HEK293 (cell line): ENCODE measurements at regions not wholly inside any gene's neighbourhood (a gene's known extent, or its start where the extent isn't known, plus 50 kb on each side); places are given as distances from the start of the nearest gene placed in this dataset.

Experiments used
- CTCF ChIA-PET: fragments of 350-600 bp; formaldehyde crosslinking; extraction: SDS; loops from one replicate; lab custom pipeline; 2021; ENCODE audit warnings: antibody characterized with exemption; lab: Yijun Ruan, JAX
- POLR2A ChIA-PET: fragments of 300-600 bp; formaldehyde crosslinking; extraction: SDS; loops from one replicate; lab custom pipeline; 2020; ENCODE audit warnings: antibody characterized with exemption, inconsistent platforms; lab: Yijun Ruan, JAX
- H3K27ac ChIP-seq: fragments of 200-500 bp; sonication (Bioruptor generic); 2 replicates; pipeline ENCODE4 v1.5.1; 2014; ENCODE audit warnings: low read depth, low read length, control low read depth, inconsistent platforms; ENCODE audit errors: extremely low read depth
- H3K36me3 ChIP-seq, 2 experiments: fragments of 200-500 bp in 1 of 2; sonication (Bioruptor generic) in 1 of 2; 1 replicate in 1 of 2; 2 replicates in 1 of 2; pipeline ENCODE4 v1.5.1; 2014 to 2017; ENCODE audit warnings: inconsistent platforms in 2 of 2, low read length in 2 of 2; ENCODE audit not compliant: control insufficient read depth in 2 of 2, insufficient read depth in 1 of 2
- H3K4me1 ChIP-seq: fragments of 200-500 bp; sonication (Bioruptor generic); 2 replicates; pipeline ENCODE4 v1.5.1; 2014; ENCODE audit warnings: mild to moderate bottlenecking, low read length, inconsistent platforms; ENCODE audit not compliant: control insufficient read depth, insufficient read depth
- H3K4me3 ChIP-seq: 2 replicates; pipeline ENCODE4 v1.5.1; 2011; ENCODE audit warnings: low read depth, mild to moderate bottlenecking, control low read depth, low read length, moderate library complexity
- H3K9me3 ChIP-seq: fragments of 200-500 bp; sonication (Bioruptor generic); 2 replicates; pipeline ENCODE4 v1.5.1; 2014; ENCODE audit warnings: low read depth, low read length, inconsistent platforms; ENCODE audit not compliant: control insufficient read depth, insufficient read depth
- MZF1 ChIP-seq: fragments of 450-650 bp; formaldehyde crosslinking; IDR thresholded peaks from 2 replicates; pipeline ENCODE4 v1.5.1; 2017; ENCODE audit warnings: missing biosample characterization, missing genetic modification characterization, borderline replicate concordance
- ZBTB7A ChIP-seq: fragments of 450-650 bp; formaldehyde crosslinking; IDR thresholded peaks from 2 replicates; pipeline ENCODE4 v1.5.1; 2016; ENCODE audit warnings: low read depth, missing biosample characterization, missing genetic modification characterization
- ZEB2 ChIP-seq: fragments of 450-650 bp; formaldehyde crosslinking; IDR thresholded peaks from 2 replicates; pipeline ENCODE4 v1.5.1; 2016; ENCODE audit warnings: missing biosample characterization, missing genetic modification characterization
- ZFP41 ChIP-seq: fragments of 450-650 bp; formaldehyde crosslinking; IDR thresholded peaks from 2 replicates; pipeline ENCODE4 v1.5.1; 2016; ENCODE audit warnings: missing biosample characterization, missing genetic modification characterization, borderline replicate concordance
- ZNF391 ChIP-seq: fragments of 450-650 bp; formaldehyde crosslinking; IDR thresholded peaks from 2 replicates; pipeline ENCODE4 v1.5.1; 2016; ENCODE audit warnings: low read depth, missing biosample characterization, missing genetic modification characterization, borderline replicate concordance
- ZNF423 ChIP-seq: fragments of 450-650 bp; formaldehyde crosslinking; IDR thresholded peaks from 2 replicates; pipeline ENCODE4 v1.5.1; 2016; ENCODE audit warnings: missing biosample characterization, missing genetic modification characterization
- ZNF473 ChIP-seq: fragments of 450-650 bp; formaldehyde crosslinking; IDR thresholded peaks from 2 replicates; pipeline ENCODE4 v1.5.1; 2017; ENCODE audit warnings: missing biosample characterization, missing genetic modification characterization
- ZNF501 ChIP-seq: fragments of 450-650 bp; formaldehyde crosslinking; IDR thresholded peaks from 2 replicates; pipeline ENCODE4 v1.5.1; 2016; ENCODE audit warnings: missing biosample characterization, missing genetic modification characterization
- ZNF544 ChIP-seq: fragments of 450-650 bp; formaldehyde crosslinking; IDR thresholded peaks from 2 replicates; pipeline ENCODE4 v1.5.0; 2017; ENCODE audit warnings: missing biosample characterization, missing genetic modification characterization
- ZNF626 ChIP-seq: fragments of 450-650 bp; sonication (Bioruptor Pico); formaldehyde crosslinking; IDR thresholded peaks from 2 replicates; pipeline ENCODE4 v1.5.1; 2018; ENCODE audit warnings: missing biosample characterization, missing genetic modification characterization, inconsistent platforms
- ZSCAN23 ChIP-seq: fragments of 450-650 bp; formaldehyde crosslinking; IDR thresholded peaks from 2 replicates; pipeline ENCODE4 v1.5.1; 2016; ENCODE audit warnings: missing biosample characterization, missing genetic modification characterization
- TF ChIP-seq, protein P1 (sequence below): fragments of 450-650 bp; formaldehyde crosslinking; IDR thresholded peaks from 2 replicates; pipeline ENCODE4 v1.5.1; 2016; ENCODE audit warnings: missing biosample characterization, missing genetic modification characterization
- TF ChIP-seq, protein P2 (sequence below): fragments of 450-650 bp; formaldehyde crosslinking; IDR thresholded peaks from 2 replicates; pipeline ENCODE4 v1.5.1; 2016; ENCODE audit warnings: missing biosample characterization, missing genetic modification characterization
- TF ChIP-seq, protein P3 (sequence below): fragments of 450-650 bp; formaldehyde crosslinking; IDR thresholded peaks from 2 replicates; pipeline ENCODE4 v1.5.1; 2016; ENCODE audit warnings: missing biosample characterization, missing genetic modification characterization
- TF ChIP-seq, protein P4 (sequence below): fragments of 450-650 bp; formaldehyde crosslinking; IDR thresholded peaks from 2 replicates; pipeline ENCODE4 v1.5.1; 2016; ENCODE audit warnings: missing biosample characterization, missing genetic modification characterization
- TF ChIP-seq, protein P5 (sequence below): fragments of 450-650 bp; formaldehyde crosslinking; IDR thresholded peaks from 2 replicates; pipeline ENCODE4 v1.5.1; 2016; ENCODE audit warnings: missing biosample characterization, missing genetic modification characterization
- TF ChIP-seq, protein P6 (sequence below): fragments of 450-650 bp; formaldehyde crosslinking; IDR thresholded peaks from 2 replicates; pipeline ENCODE4 v1.5.1; 2016; ENCODE audit warnings: missing biosample characterization, missing genetic modification characterization, borderline replicate concordance
- TF ChIP-seq, protein P7 (sequence below): fragments of 450-650 bp; formaldehyde crosslinking; IDR thresholded peaks from 2 replicates; pipeline ENCODE4 v1.5.1; 2016; ENCODE audit warnings: missing biosample characterization, missing genetic modification characterization, borderline replicate concordance

DNA sequence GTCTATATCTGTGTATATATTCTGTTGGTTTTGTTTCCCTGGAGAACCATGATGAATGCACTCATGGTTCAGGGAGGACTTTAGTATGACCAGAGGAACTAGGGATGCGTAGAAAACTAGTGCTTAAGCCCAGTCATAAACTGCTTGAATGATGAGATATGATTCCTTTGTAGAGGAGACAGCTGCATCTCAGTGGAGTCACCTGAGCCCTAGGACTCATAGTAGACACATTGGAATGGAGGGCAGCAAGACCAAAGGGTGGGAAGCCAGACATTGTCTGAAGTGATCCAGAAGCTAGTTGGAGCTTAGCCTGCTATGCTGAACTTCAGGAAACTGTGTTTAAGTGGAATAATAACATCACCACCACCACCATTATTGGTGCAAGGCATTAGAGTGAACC lies 89.5 kb upstream of the SPATA13 start:
- Histone ChIP-seq H3K27ac (no peak overlapping the region), H3K36me3 (no peaks in the 10 kb centered on the region), H3K4me1 (no peaks in the 10 kb centered on the region), H3K4me3 (no peak overlapping the region), H3K9me3 (no peaks in the 10 kb centered on the region)
- POLR2A ChIA-PET, result no interaction called here
- TF ChIP-seq ZSCAN23 (tag by site-specific recombination) (no peak), MZF1 (no peak), ZFP41 (tag by site-specific recombination) (no peak), ZNF626 (tag by site-specific recombination) (no peak), ZNF473 (tag by site-specific recombination) (no peak), ZEB2 (no peak), ZNF391 (tag by site-specific recombination) (no peak)
- TF ChIP-seq, protein P1, sequence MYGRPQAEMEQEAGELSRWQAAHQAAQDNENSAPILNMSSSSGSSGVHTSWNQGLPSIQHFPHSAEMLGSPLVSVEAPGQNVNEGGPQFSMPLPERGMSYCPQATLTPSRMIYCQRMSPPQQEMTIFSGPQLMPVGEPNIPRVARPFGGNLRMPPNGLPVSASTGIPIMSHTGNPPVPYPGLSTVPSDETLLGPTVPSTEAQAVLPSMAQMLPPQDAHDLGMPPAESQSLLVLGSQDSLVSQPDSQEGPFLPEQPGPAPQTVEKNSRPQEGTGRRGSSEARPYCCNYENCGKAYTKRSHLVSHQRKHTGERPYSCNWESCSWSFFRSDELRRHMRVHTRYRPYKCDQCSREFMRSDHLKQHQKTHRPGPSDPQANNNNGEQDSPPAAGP (tag by site-specific recombination), result no peak
- TF ChIP-seq, protein P2, sequence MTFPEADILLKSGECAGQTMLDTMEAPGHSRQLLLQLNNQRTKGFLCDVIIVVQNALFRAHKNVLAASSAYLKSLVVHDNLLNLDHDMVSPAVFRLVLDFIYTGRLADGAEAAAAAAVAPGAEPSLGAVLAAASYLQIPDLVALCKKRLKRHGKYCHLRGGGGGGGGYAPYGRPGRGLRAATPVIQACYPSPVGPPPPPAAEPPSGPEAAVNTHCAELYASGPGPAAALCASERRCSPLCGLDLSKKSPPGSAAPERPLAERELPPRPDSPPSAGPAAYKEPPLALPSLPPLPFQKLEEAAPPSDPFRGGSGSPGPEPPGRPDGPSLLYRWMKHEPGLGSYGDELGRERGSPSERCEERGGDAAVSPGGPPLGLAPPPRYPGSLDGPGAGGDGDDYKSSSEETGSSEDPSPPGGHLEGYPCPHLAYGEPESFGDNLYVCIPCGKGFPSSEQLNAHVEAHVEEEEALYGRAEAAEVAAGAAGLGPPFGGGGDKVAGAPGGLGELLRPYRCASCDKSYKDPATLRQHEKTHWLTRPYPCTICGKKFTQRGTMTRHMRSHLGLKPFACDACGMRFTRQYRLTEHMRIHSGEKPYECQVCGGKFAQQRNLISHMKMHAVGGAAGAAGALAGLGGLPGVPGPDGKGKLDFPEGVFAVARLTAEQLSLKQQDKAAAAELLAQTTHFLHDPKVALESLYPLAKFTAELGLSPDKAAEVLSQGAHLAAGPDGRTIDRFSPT (tag by site-specific recombination), result no peak
- TF ChIP-seq, protein P3, sequence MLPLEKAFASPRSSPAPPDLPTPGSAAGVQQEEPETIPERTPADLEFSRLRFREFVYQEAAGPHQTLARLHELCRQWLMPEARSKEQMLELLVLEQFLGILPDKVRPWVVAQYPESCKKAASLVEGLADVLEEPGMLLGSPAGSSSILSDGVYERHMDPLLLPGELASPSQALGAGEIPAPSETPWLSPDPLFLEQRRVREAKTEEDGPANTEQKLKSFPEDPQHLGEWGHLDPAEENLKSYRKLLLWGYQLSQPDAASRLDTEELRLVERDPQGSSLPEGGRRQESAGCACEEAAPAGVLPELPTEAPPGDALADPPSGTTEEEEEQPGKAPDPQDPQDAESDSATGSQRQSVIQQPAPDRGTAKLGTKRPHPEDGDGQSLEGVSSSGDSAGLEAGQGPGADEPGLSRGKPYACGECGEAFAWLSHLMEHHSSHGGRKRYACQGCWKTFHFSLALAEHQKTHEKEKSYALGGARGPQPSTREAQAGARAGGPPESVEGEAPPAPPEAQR (tag by site-specific recombination), result no peak
- TF ChIP-seq, protein P4, sequence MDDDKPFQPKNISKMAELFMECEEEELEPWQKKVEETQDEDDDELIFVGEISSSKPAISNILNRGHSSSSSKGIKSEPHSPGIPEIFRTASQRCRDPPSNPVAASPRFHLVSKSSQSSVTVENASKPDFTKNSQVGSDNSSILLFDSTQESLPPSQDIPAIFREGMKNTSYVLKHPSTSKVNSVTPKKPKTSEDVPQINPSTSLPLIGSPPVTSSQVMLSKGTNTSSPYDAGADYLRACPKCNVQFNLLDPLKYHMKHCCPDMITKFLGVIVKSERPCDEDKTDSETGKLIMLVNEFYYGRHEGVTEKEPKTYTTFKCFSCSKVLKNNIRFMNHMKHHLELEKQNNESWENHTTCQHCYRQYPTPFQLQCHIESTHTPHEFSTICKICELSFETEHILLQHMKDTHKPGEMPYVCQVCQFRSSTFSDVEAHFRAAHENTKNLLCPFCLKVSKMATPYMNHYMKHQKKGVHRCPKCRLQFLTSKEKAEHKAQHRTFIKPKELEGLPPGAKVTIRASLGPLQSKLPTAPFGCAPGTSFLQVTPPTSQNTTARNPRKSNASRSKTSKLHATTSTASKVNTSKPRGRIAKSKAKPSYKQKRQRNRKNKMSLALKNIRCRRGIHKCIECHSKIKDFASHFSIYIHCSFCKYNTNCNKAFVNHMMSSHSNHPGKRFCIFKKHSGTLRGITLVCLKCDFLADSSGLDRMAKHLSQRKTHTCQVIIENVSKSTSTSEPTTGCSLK (tag by site-specific recombination), result no peak
- TF ChIP-seq, protein P5, sequence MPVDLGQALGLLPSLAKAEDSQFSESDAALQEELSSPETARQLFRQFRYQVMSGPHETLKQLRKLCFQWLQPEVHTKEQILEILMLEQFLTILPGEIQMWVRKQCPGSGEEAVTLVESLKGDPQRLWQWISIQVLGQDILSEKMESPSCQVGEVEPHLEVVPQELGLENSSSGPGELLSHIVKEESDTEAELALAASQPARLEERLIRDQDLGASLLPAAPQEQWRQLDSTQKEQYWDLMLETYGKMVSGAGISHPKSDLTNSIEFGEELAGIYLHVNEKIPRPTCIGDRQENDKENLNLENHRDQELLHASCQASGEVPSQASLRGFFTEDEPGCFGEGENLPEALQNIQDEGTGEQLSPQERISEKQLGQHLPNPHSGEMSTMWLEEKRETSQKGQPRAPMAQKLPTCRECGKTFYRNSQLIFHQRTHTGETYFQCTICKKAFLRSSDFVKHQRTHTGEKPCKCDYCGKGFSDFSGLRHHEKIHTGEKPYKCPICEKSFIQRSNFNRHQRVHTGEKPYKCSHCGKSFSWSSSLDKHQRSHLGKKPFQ, result no peak
- CTCF ChIA-PET, result interaction anchor here (0.6 kb wide), 2 partner anchors 33 to 655 kb away, joined by 4 read pairs; no protein-coding TSS in a partner anchor

DNA sequence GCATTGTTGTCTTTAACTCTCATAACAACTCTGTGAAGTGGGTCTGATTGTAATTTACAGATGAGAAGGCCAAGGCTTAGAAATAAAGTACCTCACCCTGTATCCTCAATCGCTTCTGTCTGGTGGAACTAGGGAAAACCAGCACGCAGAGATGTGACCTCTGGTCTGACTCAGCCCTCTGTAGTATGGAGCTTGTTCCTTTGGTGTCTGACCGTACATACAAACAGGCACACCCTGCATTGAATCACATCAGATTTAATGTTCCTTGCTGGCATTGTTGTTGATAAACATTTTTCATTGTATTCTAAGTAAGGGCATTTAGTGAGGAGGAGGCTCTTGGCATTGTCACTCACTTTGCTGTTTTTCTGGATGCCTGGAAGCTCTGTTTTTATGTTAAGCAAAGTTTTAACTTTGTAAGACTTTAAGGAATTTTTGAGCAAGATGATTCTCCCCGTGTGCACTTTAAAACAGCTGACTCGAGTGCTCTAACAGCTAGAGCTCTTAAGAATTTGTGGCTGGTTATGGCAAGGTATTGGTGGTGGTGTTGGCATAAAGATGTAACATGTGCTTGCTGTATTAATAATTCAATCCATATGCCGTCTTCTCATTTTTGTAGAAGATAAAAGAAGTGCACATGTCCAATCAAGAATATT lies 89.0 kb upstream of the SPATA13 start:
- CTCF ChIA-PET, result interaction anchor here (0.6 to 0.7 kb wide), 2 partner anchors 17 to 34 kb away, joined by 3 to 4 read pairs; no protein-coding TSS in a partner anchor
- H3K4me1 ChIP-seq, result no peaks in the 10 kb centered on the region
- no peak overlapping the region for H3K4me3 ChIP-seq
- H3K36me3 ChIP-seq, result no peaks in the 10 kb centered on the region
- POLR2A ChIA-PET, result no interaction called here
- H3K9me3 ChIP-seq, result no peaks in the 10 kb centered on the region
- H3K27ac ChIP-seq, result no peak overlapping the region
- TF ChIP-seq, protein P6, sequence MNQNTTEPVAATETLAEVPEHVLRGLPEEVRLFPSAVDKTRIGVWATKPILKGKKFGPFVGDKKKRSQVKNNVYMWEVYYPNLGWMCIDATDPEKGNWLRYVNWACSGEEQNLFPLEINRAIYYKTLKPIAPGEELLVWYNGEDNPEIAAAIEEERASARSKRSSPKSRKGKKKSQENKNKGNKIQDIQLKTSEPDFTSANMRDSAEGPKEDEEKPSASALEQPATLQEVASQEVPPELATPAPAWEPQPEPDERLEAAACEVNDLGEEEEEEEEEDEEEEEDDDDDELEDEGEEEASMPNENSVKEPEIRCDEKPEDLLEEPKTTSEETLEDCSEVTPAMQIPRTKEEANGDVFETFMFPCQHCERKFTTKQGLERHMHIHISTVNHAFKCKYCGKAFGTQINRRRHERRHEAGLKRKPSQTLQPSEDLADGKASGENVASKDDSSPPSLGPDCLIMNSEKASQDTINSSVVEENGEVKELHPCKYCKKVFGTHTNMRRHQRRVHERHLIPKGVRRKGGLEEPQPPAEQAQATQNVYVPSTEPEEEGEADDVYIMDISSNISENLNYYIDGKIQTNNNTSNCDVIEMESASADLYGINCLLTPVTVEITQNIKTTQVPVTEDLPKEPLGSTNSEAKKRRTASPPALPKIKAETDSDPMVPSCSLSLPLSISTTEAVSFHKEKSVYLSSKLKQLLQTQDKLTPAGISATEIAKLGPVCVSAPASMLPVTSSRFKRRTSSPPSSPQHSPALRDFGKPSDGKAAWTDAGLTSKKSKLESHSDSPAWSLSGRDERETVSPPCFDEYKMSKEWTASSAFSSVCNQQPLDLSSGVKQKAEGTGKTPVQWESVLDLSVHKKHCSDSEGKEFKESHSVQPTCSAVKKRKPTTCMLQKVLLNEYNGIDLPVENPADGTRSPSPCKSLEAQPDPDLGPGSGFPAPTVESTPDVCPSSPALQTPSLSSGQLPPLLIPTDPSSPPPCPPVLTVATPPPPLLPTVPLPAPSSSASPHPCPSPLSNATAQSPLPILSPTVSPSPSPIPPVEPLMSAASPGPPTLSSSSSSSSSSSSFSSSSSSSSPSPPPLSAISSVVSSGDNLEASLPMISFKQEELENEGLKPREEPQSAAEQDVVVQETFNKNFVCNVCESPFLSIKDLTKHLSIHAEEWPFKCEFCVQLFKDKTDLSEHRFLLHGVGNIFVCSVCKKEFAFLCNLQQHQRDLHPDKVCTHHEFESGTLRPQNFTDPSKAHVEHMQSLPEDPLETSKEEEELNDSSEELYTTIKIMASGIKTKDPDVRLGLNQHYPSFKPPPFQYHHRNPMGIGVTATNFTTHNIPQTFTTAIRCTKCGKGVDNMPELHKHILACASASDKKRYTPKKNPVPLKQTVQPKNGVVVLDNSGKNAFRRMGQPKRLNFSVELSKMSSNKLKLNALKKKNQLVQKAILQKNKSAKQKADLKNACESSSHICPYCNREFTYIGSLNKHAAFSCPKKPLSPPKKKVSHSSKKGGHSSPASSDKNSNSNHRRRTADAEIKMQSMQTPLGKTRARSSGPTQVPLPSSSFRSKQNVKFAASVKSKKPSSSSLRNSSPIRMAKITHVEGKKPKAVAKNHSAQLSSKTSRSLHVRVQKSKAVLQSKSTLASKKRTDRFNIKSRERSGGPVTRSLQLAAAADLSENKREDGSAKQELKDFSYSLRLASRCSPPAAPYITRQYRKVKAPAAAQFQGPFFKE (tag by site-specific recombination), result no peak
- TF ChIP-seq ZNF501 (tag by site-specific recombination) (no peak), ZBTB7A (tag by site-specific recombination) (no peak), ZNF423 (tag by site-specific recombination) (no peak), ZNF544 (tag by site-specific recombination) (no peak)
- TF ChIP-seq, protein P7, sequence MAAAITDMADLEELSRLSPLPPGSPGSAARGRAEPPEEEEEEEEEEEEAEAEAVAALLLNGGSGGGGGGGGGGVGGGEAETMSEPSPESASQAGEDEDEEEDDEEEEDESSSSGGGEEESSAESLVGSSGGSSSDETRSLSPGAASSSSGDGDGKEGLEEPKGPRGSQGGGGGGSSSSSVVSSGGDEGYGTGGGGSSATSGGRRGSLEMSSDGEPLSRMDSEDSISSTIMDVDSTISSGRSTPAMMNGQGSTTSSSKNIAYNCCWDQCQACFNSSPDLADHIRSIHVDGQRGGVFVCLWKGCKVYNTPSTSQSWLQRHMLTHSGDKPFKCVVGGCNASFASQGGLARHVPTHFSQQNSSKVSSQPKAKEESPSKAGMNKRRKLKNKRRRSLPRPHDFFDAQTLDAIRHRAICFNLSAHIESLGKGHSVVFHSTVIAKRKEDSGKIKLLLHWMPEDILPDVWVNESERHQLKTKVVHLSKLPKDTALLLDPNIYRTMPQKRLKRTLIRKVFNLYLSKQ (tag by site-specific recombination), result no peak
